ENCODE measurements at regions not wholly inside any gene's neighbourhood (a gene's known extent, or its start where the extent isn't known, plus 50 kb on each side); places are given as distances from the start of the nearest gene placed in this dataset.
"Not testable (repeated sequence)": the region's sequence is repeated elsewhere in the genome, so short reads cannot be mapped to it uniquely, and the experiment has no call there.

DNA sequence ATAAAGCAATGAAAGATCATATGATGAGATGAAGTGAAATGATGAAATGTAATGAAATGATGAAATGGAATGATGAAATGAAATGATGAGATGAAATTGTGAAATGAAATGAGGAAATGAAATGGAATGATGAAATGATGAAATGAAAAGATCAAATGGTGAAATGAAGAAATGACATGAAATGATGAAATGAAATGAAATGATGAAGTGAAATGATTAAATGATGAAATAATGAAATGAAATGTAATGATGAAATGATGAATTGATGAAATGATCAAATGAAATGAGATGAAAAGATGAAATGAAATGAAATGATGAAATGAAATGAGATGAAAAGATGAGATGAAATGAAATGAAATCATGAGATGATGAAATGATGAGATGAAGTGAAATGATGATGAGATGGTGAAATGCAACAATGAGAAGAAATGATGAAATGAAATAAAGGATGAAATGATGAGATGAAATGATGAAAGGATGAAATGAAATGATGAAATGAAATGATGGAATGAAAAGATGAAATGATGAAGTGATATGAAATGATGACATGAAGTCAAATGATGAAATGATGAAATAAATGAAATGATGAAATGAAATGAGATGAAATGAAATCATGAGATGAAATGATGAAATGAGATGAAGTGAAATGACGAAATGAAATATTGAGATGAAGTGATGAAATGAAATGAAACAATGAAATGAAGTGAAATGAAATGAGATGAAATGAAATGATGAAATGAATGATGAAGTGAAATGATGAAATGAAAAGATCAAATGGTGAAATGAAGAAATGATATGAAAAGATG is 130.5 kb upstream of the TP53TG3C start:
- not testable (repeated sequence) for H3K4me3 ChIP-seq (ENCODE audit: low read depth in 1 of 3, low read length in 3 of 3); DNase-seq; H3K27ac ChIP-seq (ENCODE audit: low read depth in 1 of 3, low read length in 2 of 3); H3K9me3 ChIP-seq (ENCODE audit: control insufficient read depth in 2 of 2, insufficient read depth in 1 of 2, low read depth in 1 of 2, low read length in 1 of 2); H3K27me3 ChIP-seq (ENCODE audit: control insufficient read depth in 3 of 3, insufficient read depth in 3 of 3, low read length in 3 of 3); H3K36me3 ChIP-seq (ENCODE audit: control insufficient read depth in 3 of 3, insufficient read depth in 2 of 3, low read depth in 1 of 3, low read length in 3 of 3); H3K4me1 ChIP-seq (ENCODE audit: control insufficient read depth in 3 of 3, insufficient read depth in 2 of 3, low read depth in 1 of 3, low read length in 2 of 3)
- WGBS, 3 donors, result 40 to 72% (median 50%) methylated on average over 1 of the region's 1 CpG
- FAIRE-seq, result peak; percentile 36

DNA sequence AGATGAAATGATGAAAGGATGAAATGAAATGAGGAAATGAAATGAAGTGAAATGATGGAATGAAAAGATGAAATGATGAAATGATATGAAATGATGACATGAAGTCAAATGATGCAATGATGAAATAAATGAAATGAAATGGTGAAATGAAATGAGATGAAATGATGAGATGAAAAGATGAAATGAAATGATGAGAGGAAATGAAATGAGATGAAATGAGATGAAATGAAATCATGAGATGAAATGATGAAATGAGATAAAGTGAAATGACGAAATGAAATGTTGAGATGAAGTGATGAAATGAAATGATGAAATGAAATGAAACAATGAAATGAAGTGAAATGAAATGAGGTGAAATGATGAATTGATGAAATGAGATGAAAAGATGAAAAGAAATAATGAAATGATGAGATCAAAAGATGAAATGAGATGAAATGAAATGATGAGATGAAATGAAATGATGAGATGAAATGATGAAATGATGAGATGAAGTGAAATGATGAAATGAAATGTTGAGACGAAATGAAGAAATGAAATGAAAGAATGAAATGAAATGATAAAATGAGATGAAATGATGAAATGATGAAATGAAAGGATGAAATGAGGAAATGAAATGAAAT is 129.5 kb upstream of the TP53TG3C start:
- FAIRE-seq, result peak; percentile 65
- 26 to 40% (median 30%) methylated on average over 2 of the region's 2 CpGs for WGBS, 3 donors

More for the DNA sequence above, 129.5 kb upstream of the TP53TG3C start:
- H3K36me3 ChIP-seq (ENCODE audit: control insufficient read depth in 3 of 3, insufficient read depth in 2 of 3, low read depth in 1 of 3, low read length in 3 of 3); H3K27me3 ChIP-seq (ENCODE audit: control insufficient read depth in 3 of 3, insufficient read depth in 3 of 3, low read length in 3 of 3); H3K4me1 ChIP-seq (ENCODE audit: control insufficient read depth in 3 of 3, insufficient read depth in 2 of 3, low read depth in 1 of 3, low read length in 2 of 3); H3K27ac ChIP-seq (ENCODE audit: low read depth in 1 of 3, low read length in 2 of 3); DNase-seq; H3K9me3 ChIP-seq (ENCODE audit: control insufficient read depth in 2 of 2, insufficient read depth in 1 of 2, low read depth in 1 of 2, low read length in 1 of 2); H3K4me3 ChIP-seq (ENCODE audit: low read depth in 1 of 3, low read length in 3 of 3): not testable (repeated sequence)

Data from small intestine (tissue), 7 donors.